ENCODE measurements at regions not wholly inside any gene's neighbourhood (a gene's known extent, or its start where the extent isn't known, plus 50 kb on each side); places are given as distances from the start of the nearest gene placed in this dataset.

DNA sequence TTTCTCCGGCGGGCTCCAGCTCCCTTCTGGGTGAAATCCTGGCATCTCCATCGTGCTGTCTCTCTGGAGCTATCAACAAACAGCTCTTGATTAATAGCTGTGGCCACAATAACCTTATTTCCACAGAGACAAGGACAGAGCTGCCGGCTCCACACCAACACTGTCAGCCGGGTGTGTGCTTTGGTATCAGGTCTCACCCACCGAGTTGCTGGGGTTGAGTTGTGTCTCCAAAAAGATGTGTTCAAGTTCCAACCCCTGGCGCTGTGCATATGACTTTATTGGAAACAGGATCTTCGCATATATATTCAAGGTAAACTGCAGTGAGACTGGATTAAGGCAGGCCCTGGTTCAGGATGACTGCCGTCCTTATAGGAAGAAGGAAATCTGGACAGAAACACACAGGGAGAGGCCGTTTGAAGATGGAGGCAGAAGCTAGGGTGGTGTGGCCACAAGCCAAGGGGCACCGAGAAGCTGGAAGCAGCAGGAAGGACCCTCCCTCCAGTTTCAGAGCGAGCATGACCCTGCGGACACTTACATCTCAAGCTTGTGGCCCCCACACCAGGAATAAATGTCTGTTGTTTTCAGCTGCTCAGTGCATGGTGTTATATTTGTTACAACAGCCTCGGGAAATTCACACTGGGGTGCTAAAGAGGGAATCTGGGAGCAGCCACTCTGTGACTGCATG is 88.4 kb upstream of the TMPRSS2 start:
- DNase-seq (ENCODE audit: insufficient read length, low spot score): no peak
- no peak for FAIRE-seq

DNA sequence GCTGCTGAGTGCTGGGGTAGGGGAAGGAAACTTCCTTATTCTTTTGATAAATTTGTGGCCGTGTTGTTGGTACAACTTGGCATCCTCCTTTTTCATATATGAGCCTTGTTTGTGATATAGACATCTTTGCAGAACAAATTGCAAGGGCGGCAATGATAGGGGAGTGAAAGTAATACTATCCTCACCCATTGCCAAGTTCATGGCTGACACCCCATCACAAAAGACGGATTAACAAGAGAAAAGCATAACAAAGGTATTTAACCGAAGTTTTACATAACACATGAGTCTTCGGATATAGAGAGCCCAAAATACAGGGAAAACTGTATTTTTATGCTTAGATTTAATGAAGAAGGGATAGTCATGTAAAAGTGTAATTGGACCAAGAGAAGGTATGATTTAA is 86.3 kb upstream of the TMPRSS2 start:
- DNase-seq (ENCODE audit: insufficient read length, low spot score) (no peak), FAIRE-seq (no peak)

DNA sequence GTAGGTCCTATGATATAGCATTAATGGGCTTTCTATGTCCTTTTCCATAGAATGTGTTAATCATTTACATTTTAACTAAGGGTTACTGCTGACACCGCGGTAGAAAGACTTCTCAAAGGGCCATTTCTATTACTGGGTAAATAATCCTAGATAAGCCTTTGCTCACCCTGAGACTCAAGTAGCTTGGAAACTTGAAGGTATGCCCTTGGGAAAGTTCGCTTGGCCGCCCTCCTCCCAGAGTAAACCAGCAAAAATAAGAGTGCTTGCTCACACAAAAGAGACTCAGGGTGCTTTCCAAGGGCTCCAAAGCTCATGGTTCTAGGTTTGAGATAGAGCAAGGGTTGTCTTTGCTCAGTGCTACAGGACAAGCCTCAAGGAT is 85.8 kb upstream of the TMPRSS2 start:
- FAIRE-seq (no peak), DNase-seq (ENCODE audit: insufficient read length, low spot score) (no peak)

DNA sequence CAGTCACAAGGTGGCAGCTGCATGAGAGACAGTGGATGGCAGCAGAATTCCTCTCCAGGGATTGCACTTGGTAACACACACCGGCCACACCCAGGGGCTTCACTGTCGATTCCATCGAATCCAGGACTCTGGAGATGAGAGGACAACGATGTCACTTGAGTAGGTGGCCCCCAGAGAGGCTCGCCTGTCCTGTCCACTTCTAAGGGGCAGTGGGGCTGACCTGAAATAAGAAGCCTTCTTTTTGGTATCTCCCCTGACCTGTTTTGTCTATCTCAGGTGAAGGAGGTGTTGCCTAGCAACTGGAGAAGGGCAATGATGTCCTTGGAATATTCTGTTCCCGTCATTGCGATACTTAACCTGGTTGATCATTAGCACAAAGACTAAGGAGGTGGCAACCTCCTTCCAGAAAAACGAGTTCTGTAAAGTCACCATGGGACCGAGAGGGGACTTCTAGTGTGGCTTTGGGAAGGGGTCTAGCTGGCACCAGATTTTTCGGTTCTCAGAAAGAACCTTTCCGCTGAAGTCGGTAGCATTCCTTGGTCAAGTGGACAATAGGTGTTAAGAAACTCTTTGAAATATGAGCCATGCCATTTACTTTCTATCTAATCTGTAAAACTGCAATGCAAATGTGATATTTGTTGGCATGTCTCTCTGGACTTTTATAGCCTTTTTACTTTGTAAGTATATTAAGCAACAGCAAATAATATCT is 85.2 kb upstream of the TMPRSS2 start:
- no peak for DNase-seq (ENCODE audit: insufficient read length, low spot score)
- FAIRE-seq: no peak

DNA sequence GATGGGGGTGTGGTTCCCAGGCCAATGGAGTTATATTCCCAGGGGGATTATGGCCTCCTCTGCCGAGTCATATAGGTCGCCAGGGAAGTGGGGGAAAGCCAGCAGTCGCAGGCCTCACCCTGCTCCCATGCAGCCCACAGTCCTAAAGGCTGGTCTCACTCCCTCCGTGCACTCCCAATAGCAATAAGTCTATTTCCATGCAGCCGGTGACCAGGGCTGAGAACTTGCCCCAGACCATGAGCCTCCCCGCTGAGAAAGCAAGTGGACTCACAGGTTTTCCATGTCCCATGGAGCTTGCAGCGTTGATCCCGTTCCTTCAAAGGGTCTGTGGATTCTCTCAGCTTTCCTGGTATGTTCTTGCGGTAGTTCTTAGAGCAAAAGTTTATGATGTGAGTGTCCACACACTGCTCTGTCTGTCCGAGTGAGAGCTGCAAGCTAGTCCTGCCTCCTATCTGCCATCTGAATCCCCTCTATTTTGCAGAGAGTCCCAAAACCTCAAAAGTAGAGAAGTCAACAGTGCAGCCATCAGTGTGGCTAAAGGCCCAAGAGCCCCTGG is 81.7 kb upstream of the TMPRSS2 start:
- FAIRE-seq: no peak

DNA sequence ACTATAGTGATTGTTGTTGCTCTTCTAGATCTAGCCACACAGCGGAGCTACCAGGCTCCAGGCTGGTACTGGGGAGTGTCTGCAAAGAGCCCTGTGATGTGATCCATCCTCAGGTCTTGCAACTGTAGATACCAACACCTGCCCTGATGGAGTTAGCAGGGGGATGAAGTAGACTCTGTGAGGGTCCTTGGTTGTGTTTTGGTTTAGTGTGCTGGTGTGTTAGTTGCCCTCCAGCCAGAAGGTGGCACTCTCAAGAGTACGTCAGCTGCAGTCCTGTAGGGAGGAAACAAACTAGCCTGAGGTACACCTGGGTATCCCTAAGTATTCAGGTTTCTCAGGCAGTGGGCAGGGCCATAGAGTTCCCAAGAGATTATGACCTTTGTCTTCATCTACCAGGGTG is 81.2 kb upstream of the TMPRSS2 start:
- FAIRE-seq (no peak), DNase-seq (ENCODE audit: insufficient read length, low spot score) (no peak)

More for the DNA sequence above, 81.7 kb upstream of the TMPRSS2 start:
- no peak for DNase-seq (ENCODE audit: insufficient read length, low spot score)

DNA sequence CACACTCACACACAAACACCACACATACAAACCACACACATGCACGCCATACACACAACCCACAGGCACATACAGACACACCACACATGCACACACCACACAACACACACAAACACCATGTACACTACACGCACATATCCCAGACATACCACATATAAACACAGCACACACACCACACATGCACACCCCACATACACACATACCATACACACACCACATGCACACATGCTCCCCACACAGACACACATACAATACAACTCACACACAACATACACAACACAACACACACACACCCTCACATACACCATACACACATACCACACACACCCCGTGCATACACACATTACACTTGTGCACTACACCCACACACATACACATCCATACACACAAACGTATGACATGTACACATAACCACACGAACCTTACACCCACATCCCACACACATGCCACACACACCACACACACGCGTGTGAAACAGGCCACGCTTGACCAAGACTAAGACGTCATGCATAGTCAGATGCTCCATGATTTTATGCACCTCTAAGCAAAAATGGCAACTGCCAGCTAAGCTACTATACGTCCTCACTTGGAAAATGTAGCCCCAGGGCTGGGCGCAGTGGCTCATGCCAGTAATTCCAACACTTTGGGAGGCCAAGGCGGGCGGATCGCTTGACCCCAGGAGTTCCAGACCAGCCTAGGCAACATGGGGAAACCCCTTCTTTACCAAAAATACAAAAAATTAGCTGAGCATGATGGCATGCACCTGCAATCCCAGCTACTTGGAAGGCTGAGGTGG is 77.4 kb upstream of the TMPRSS2 start:
- DNase-seq (ENCODE audit: insufficient read length, low spot score) (no peak), FAIRE-seq (peak; percentile 73)

DNA sequence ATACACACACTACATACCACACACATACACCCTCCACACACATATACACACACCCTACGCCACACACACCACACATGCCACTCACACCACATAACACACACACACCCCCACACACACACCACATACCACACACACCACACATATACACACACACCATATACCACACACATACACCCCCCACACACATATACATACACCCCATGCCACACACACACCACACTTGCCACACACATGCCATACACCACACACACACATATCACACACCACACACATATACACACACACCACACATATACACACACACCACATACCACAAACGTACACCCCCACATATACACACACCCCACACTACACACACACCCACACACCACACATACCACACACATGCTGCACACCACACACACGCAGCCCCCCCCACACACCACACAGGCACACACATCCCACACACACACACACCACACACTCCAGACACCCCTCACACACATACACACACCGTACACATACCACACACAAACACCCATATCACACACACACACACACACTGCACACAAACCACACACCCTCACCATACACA is 76.7 kb upstream of the TMPRSS2 start:
- FAIRE-seq: no peak
- no peak for DNase-seq (ENCODE audit: insufficient read length, low spot score)

DNA sequence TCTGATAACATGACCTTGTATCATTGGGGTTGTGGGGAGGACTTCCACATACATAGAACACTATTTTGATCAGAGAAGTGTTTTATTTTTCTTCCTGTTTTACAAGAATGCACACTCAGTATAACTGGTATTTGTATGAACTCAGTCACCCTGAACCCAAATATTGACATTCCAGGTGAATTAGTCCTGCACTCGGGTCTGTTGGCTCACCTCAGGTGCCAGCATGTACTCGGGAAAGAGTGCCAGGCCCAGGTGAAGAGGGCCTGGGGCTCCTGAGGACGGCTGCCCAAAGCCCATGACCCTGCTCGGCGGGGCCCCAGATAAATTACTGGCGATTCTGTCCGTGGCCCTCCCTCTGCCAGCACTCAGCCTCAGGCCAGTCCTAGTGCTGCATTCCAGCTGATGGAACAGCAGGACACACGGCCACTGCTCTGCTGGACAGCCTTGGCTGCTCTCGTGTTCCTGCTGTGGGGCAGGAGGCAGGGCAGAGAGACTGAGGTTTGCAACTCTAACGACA is 75.4 kb upstream of the TMPRSS2 start:
- no peak for DNase-seq (ENCODE audit: insufficient read length, low spot score)
- no peak for FAIRE-seq

DNA sequence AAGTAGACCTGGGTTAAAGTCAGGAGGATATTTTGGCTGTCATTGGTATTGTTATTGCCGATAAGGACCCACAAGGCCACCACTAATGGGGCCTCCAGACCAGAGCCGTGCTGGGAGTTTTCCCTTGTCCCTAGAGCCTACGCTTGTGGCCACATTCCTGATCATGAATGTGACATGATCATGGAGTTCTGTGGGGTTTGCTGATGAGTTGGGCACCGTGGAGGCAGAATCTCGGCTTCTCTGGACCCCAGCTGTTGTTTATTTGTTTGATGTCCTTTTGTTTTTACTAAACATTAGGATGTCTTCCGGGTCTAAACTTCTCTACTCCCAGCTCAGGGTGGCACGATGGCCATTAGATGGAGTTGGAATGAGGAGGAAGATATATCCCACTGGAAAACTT is 74.9 kb upstream of the TMPRSS2 start:
- FAIRE-seq (no peak), DNase-seq (ENCODE audit: insufficient read length, low spot score) (no peak)

DNA sequence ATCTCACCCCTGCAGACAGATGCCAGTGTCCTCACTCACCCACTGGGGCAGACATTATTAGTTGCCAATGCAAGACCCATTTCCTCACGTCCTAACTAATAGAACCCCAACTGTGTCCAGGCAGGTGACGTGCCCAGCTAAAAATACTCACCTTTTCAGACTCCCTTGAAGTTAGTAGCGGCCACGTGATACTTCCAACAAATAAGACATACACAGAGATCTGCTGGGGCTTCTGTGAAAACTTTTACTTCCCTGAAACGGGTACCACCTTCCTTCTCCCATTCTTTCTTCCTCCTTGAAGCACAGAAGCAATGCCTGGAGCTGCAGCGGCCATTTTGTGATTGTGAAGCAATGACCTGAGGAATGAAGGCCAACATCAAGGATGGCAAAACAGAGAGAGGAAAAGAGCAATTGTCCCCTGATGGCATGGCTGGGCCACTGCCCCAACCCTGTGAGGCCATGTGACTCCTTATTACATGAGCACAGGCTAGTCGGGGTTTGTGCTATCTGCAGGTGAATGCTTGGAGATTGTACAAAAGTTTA is 74.4 kb upstream of the TMPRSS2 start:
- no peak for FAIRE-seq

DNA sequence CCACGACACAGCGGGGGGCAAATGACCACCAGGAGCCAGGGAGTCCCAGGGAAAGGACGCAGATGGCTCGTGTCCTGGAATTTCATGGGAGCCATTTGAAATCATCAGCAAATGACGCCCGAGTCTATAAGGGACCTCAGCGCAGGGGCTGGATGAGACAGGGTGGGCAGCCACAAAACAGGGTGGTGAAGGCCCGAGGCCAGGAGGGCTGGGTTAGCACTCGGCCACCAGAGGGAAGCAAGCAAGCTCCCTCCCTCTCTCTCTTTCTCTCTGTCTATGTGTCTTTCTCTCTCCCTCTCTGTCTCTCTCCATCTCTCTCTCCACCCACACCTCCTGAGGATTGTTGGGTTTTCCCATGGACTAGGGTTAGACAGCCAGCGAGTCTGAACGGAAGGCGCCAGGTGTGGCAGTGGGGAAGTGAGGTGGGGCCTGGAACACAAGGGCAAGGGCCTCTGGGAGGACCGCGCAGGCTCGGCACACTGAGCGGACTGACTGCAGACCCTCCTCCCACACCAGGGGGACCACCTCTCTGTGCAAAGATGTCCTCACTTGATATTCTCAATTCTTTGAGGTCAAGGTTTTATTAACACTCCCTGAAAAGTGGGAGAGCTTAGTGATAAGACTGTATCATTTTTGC is 73.8 kb upstream of the TMPRSS2 start:
- DNase-seq (ENCODE audit: insufficient read length, low spot score): no peak
- FAIRE-seq: no peak

More for the DNA sequence above, 74.4 kb upstream of the TMPRSS2 start:
- no peak for DNase-seq (ENCODE audit: insufficient read length, low spot score)

DNA sequence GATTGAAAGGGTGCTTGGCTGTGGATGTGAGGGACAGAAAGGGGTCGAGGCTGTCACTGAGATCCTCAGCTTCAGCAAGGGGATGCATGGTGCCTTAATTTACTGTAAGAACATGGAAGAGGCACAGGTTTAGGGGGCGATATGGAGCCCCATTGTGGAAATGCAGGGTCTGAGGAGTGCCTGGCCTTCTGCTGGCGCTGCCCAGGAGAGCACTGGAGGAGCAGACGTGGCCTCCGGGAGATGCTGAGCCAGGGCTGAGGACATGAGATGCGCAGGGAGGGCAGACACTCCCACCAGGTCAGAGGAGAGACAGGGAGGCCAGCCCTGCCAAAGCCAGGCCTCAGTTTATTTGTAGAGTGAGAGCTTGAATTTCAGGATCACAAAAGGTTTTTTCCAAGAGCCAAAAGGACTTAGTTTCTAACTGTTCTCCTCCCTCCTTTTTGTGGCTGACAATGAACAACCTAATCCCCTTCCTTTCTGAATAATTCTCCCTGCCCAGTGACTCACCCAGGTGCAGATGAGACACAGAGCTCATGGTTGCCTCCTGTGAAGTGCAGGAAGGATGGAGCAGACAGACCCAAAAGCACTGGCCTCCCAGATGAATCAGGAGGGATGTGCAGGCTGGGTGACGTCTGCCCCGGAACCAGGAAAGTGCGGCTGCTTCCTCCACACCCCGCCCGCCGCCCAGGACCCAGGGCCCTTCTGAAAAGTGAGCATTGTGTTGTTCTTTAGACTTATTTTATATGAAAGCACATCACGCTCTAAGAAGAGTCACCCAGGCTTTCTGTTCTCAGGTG is 73.0 kb upstream of the TMPRSS2 start:
- FAIRE-seq (no peak), DNase-seq (ENCODE audit: insufficient read length, low spot score) (no peak)

DNA sequence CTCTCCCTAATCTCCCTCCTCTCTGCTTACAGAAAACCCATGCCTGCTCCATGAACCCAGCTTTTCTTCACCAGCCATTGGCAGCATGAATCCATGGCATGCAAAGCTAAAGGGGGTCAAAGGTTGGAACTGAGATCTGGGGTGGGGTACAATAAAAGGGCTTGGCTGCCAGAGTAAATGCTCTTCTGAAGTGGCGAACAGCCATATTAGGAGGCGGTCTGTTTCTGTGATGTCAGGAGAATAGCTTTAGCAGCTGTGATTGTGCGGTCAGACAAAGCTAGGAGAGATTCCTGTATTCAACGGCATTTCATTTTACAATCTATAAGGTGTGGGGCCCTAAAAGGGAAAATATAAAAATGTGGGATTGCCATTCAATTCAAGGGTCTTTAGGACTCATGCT is 71.7 kb upstream of the TMPRSS2 start:
- DNase-seq (ENCODE audit: insufficient read length, low spot score): no peak
- no peak for FAIRE-seq

DNA sequence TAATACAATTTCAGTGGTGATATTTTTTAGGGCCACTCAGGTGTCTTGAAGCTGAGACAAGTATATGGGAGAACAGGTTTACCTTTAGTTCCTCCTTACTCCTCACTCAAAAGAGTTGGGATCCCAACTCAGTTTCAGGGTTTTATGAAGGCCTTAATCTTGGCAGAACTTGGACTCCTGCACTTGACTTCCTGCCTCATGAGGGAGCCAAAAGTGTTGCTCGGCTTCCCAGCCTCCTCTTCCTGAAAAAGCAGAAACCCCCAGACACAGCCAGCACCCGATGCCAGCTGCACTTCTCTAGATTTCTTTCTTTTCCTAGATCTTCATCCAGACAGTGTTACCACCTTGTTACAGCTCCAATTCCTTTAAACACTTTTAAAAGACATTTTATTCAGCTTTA is 70.8 kb upstream of the TMPRSS2 start:
- FAIRE-seq (no peak), DNase-seq (ENCODE audit: insufficient read length, low spot score) (no peak)

DNA sequence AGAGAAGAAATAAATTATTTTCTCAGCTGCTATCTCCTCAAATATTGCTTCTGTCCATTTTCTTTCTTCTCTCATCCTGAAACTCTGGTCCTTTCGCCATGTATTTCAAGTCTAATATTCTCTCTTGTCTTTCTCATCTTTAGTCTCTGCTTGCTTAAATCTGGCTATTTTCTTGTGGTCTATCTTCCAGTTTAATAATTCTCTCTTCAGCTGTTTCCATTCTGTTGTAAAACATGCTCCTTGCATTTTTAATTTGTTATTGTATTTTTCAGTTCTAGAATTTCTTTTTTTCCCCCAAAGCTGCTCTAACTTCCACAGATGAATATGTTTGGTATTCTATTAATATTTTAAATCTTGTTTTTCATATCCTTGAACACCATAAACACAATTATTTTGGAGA is 70.1 kb upstream of the TMPRSS2 start:
- no peak for FAIRE-seq
- DNase-seq (ENCODE audit: insufficient read length, low spot score): no peak

DNA sequence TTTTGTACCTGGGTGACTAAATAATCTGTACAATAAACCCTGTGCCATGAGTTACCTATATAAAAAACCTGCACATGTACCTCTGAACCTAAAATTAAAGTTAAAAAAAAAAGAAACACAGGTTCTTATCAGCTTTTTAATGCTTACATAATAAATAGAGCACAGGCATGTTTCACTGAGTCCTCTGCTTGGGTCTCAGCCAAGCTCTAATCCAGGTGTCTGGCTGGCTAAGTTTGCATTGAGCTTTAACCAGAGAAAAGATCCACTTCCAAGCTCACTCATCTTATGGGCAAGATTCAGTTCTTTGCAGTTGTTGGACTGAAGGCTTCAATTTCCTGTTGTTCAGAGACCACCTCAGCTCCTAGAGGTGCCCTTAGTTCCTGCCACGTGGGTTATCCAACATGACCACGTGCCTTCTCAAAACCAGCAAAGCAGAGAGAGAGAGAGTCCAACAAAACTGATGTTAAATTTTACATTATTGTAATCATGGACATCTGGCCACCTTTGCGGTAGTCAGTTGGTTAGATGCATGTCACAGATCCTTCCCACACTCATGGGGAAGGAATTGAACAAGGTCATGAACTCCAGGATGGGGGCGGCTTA is 68.2 kb upstream of the TMPRSS2 start:
- no peak for FAIRE-seq
- no peak for DNase-seq (ENCODE audit: insufficient read length, low spot score)

DNA sequence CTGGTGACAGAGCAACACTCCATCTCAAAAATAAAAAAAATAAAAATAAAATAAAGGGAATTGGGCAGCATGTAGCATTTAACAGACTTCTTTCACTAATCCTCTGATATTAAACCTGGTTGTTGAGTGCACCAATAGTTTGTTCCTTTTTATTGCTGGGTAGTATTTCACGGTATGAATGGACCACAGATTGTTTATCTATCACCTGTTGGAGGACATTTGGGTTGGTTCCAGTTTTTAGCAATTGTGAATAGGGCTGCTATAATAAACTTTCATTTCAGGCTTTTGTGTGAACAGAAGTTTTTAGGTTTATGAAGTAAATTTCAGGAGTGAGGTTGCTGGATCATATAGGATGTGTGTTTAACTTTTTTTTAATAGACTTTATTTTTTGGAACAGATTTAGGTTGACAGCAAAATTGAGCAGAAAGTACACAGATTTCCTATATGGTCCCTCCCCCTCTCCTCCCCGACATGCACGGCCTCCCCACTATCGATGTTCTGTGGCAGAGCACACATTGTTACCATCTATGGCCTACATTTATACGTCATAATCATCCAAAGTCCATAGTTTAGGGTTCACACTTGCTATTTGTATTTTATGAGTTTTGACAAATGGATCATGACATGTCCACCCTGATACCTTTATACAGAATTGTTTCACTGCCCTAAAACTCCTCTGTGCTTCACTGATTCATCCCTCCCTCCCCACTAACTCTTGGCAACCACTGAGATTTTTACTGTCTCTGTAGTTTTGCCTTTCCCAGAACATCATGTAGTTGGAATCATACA is 66.1 kb upstream of the TMPRSS2 start:
- DNase-seq (ENCODE audit: insufficient read length, low spot score): no peak
- FAIRE-seq: no peak
